HG03025 (cell line): ENCODE measurements at regions not wholly inside any gene's neighbourhood (a gene's known extent, or its start where the extent isn't known, plus 50 kb on each side); places are given as distances from the start of the nearest gene placed in this dataset.

Experiments
- ATAC-seq: cut with Tn5 transposase; IDR thresholded peaks from one replicate; pipeline ENCODE4 v1.9.1; 2021; ENCODE audit warnings: mild to moderate bottlenecking, moderate library complexity; ENCODE audit not compliant: unreplicated experiment, low FRiP score

DNA sequence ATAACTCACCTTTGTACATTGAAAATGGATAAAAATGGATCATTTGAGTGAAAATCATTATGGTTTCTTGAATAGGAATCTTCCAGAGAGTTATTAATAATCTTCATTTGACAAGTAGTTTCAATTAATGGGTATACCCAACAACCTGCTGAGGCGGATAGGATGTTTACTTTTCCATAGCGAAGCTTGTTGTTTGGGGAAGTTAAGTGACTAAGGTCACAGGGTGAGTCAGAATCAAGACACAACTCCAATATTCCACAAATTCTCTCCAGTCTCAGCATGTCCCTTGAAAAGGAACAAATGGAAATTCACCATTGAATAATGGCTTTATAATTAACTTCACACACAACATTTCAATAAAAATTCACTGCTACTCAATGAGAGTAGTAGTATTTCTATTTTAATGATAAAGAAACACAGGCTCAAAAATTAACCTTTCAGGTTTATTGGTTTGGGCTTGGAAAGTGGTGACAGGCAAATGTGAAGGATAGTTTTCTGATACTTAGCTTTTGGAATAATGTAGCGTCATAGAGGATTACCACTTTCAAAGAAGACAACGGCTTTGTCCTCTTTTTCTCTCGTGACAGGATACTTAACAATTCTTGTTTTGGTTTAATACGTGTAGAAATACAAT, 211.3 kb downstream of the GPD2 start:
- ATAC-seq = no peak

DNA sequence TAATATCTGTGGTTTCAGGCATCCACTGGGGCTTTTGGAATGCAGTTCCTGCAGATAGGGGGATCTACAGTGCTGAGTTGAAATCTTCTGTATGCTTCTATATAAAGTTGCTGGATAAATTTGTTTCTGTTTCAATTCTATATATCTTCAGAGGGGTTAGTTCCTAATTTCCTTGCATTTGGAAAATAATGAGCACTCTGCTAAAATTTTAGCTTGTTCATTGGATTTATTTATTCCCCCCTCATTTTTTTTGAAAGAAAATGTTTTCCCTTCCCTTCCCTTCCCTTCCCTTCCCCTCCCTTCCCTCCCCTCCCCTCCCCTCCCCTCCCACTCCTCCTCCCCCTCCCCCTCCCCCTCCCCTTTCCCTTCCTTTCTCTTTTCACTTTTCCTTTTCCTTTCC, 212.3 kb downstream of the GPD2 start:
- no peak for ATAC-seq

GRCh38 chr2:156649596-156649995, 213.4 kb downstream of the GPD2 start:
- ATAC-seq = no peak

- ATAC-seq = no peak
Observed at GRCh38 chr2:156652691-156653090, 216.5 kb downstream of the GPD2 start.

DNA sequence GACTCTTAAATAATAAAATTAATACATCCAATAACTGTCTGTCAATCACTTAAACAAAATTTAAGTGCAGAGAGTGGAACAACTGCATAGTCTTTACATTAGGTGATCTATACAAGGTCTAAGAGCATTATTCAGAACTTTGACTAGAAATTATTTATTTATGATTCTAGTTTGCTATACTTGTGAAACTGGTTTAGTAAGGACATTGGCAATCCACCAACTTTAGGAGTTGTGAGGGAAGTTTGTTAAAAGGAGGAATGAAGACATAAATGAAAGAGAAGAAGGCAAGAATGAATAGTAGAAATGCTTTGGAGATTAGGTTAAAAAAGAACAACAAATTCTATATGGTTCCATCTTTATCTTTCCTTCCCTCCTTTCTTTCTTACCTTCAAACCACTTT, 217.5 kb downstream of the GPD2 start:
- no peak for ATAC-seq

DNA sequence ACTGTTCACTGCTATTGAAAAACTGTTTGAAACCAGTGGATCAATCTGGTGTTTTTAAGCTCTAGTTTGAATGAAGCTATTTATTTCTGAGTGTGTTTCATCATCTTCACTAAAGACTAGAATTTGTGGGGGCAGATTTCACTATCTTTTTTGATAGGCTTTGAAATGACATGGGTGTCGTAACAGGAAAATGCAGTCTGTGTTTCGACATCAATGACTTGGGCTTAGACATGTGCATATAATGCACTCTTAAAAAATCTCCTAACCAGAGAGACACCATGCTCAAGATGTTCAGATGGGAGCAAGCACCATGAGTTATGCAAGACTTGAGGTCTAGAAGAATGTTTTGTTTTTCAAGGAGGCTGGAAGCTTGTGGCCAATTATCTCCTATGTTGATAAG, 221.6 kb downstream of the GPD2 start:
- ATAC-seq = no peak

DNA sequence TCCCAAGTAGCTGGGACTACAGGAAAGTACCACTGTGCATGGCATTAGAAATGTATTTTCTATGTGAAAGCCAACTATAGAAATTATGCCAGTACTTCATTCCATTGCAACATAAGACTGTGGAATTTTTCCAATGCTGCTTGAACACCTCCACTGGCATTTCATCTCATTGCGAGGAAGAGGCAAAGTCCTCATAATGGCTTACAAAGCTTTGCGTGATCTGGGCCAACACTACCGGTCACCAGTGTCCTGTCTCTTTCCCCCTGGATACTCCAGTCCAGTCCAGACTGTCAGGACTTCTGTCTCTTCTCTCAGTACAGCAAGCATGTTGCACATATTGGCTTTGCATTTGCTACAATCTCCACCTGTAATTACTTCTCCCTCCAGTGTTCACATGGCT, 223.5 kb downstream of the GPD2 start:
- ATAC-seq = no peak

DNA sequence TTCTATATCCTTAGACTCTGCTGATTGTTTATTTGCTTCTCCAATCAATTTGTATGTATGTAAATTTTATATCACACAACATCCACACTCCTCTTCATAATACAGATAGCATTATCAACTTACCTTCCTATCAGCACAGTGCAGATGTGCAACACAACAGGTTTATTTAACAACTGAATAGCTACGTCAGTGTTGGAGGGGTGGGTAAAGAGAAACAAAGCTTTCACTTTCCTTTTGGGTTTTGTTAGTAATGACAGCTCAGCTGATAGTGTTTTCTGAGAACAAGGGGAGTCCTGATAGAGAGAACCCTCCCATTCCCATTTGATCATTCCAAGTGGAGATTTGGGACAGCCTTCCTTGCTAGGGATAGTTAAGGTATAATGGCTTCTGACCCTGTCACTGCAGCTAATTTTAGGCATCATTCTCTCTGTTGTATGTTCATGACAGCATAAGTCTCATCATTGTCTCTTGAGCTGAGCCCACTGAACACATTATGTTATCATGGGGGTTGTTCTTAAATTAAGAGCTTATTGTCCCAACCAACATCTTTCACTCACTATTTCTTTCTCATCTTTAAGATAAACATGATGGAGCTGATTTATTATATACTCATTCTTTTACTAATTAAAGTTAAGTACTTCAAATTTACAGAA, 227.7 kb downstream of the GPD2 start:
- ATAC-seq = no peak

DNA sequence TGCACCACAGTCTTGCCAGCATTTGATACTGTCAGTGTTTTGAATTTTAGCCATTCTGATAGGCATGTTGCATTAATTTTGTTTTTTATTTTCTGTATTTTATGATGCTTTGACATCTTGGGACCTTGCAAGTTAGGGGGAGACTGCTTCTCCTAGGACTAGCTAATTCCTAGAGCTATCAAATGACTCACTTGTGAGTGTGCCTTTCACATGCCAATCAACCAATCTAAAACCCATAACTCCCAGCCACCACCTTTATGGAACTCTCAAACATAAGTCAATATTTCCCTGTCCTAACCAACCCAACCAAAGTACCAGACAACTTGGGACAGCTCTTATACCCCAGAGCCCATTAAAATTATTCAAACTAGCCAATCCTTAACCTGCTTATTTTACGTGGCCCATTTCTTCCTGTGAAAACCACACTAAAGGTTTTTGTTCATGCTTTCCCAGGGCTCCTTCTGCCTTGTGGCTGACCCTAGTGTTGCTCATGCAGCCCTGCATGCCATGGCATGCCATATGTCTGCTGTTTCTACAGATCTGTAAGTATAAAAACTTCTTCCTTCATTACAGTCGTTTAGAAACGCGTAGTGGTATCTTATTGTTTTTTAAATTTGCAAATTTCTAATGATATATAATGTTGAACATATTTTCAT, 230.1 kb downstream of the GPD2 start:
- ATAC-seq = no peak

- ATAC-seq = no peak
Observed at GRCh38 chr2:156670104-156670503, 233.9 kb downstream of the GPD2 start.

DNA sequence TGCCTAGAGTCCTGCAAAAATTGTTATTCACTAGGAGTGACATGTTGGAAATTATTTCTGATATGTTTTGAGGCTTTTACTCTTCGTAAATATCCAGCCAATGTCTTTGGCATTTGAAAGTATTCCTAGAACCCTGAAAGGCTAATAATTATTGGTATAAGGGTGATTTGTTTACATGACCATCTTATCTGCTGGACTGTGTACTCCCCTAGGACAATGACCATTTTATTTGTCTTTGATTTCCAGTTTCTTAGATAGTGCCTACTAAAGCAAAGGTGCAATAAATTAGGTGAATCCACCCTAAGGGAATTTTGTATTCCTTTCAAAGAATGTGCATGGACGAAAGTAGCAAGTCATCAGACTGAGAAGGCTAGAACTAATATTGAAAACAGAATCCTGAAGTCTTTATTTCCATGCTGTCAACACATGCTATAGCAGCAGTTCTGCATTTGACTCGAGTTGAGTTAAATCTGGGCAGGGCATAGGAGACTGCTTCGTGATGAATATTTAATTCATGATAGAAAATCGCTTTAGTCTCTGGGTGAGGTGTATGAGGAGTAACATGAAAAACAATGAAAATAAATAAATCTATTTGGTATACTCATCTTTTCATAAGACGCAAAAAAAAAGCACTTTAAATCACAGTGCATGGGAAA, 235.7 kb downstream of the GPD2 start:
- no peak for ATAC-seq

- no peak for ATAC-seq
Observed at GRCh38 chr2:156672556-156673332, 236.6 kb downstream of the GPD2 start.

- ATAC-seq = no peak
Observed at GRCh38 chr2:156673333-156673615, 237.1 kb downstream of the GPD2 start.

GRCh38 chr2:156673981-156674380, 237.8 kb downstream of the GPD2 start:
- no peak for ATAC-seq

DNA sequence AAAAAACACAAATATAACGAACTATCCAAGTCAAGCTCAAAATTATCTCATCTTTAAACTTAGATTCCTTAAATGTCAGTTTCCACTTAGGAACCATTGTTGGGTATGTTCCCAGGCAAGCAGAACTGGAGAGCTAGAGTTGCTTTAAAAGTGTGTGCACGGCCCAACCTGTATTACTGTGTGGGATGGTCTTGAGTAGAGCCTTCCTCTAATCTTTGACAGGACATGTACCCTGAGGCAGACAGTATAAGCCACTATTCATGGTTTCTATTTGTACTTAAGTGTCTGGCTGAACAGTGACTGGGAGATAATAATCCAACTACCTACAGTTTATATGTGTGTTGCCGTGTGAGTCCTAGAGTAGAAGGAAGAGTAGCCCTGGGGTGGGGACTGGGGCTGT, 239.7 kb downstream of the GPD2 start:
- ATAC-seq = no peak

- ATAC-seq = no peak
Observed at GRCh38 chr2:156679820-156680219, 243.6 kb downstream of the GPD2 start.

DNA sequence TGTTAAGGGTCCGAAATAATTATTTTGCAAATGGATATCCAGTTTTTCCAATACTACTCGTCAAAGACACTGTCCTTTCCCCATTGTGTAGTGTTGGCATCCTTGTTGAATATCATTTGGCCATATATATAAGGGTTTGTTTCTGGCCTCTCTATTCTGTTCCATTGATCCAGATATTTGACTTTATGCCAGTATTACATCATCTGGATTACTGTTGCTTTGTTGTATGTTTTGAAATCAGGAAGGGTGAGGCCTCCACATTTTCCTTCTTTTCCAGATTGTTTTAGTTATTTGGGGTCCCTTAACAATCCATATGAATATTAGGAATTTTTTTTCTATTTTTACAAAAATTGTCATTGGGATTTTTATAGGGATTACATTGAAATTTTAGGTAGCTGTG, 244.1 kb downstream of the GPD2 start:
- ATAC-seq = no peak

DNA sequence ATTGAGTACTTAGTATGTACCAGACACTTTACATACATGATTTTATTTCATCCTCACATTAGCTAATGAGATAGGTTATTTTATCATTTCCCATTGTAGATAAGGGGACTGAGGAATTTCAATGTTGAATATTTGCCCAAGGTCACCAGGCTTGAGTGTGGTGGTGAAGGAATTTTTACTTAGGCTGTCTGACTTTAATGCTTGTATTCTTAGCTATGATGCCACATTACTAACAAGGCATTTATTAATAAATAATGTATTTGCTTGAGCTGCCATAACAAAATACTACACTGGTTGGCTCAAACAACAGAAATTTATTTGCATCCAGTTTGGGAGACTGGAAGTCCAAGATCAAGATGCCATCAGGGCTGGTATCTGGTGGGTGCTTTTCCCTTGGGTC, 250.9 kb downstream of the GPD2 start:
- no peak for ATAC-seq

GRCh38 chr2:156687715-156688114, 251.5 kb downstream of the GPD2 start:
- no peak for ATAC-seq

- no peak for ATAC-seq
Observed at GRCh38 chr2:156689939-156690338, 253.8 kb downstream of the GPD2 start.

DNA sequence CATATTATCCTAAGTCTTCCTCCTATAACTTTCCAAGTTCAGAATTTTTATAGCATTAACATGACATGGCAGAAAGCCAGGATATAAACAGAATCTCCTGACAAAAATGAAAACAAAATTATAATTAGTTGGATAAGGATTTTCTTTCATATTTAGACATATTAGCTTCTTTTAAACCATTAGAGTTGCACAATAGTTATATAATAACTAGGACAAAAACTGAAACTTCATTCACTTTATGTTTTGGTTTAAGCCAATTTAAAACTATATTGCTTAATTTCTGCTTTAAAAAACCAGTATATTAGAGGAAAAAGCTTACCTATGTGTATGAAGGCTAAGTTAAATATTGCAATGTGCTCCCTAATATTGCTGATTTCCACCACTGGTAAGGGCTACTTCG, 254.8 kb downstream of the GPD2 start:
- ATAC-seq = no peak
